ENCODE measurements at regions not wholly inside any gene's neighbourhood (a gene's known extent, or its start where the extent isn't known, plus 50 kb on each side); places are given as distances from the start of the nearest gene placed in this dataset.

DNA sequence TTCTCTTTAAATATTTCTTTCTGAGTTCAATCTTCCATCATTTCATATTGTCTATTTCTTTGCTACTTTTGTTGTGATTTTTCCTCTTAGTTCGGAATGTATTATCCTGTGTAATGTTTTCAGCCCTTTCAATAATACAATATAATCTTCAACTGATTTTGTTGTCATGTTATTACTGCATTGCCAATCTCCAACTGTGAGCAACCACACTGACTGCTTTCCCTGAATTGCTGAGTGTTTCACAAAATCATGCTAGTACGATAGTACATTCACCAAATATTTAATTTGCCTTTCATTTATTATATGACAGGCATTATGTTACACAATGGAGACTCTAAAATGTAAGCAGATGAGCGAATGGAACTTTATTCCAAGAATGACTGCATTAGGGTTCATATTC is 744.3 kb upstream of the ATXN8OS start:
- no peak for FAIRE-seq
- TF ChIP-seq, protein P1, sequence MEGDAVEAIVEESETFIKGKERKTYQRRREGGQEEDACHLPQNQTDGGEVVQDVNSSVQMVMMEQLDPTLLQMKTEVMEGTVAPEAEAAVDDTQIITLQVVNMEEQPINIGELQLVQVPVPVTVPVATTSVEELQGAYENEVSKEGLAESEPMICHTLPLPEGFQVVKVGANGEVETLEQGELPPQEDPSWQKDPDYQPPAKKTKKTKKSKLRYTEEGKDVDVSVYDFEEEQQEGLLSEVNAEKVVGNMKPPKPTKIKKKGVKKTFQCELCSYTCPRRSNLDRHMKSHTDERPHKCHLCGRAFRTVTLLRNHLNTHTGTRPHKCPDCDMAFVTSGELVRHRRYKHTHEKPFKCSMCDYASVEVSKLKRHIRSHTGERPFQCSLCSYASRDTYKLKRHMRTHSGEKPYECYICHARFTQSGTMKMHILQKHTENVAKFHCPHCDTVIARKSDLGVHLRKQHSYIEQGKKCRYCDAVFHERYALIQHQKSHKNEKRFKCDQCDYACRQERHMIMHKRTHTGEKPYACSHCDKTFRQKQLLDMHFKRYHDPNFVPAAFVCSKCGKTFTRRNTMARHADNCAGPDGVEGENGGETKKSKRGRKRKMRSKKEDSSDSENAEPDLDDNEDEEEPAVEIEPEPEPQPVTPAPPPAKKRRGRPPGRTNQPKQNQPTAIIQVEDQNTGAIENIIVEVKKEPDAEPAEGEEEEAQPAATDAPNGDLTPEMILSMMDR (IDR thresholded peaks at IDR 0.05; ENCODE audit: insufficient read depth, low read length, severe bottlenecking): no peak
- Histone ChIP-seq H3K27me3 (ENCODE audit: control insufficient read depth, insufficient read depth, low read length) (no peaks in the 10 kb centered on the region), H3K4me3 (ENCODE audit: low read depth, low read length) (no peak overlapping the region), H3K36me3 (ENCODE audit: control insufficient read depth, insufficient read depth, low read length) (no peaks in the 10 kb centered on the region)
- no peak for DNase-seq (ENCODE audit: low read depth)

DNA sequence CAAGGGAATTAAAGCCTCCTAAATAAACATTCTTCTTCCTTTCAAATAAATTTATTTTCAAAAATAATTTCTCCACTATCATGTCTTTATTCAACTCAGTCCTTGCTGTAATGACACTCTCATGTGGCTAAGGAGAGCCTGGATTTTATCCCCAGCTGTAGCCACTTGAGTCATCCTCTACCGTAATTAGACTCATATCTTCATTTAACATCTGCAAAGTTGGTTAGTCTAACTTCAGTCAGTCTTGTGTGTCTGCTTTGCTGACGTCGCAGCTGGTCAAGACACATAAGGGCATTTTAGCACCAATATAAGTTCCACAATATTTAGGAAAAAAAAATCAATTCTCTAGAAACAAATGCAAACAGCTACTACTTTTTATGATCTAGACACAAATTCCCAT is 776.4 kb upstream of the ATXN8OS start:
- DNase-seq (ENCODE audit: low read depth): no peak

DNA sequence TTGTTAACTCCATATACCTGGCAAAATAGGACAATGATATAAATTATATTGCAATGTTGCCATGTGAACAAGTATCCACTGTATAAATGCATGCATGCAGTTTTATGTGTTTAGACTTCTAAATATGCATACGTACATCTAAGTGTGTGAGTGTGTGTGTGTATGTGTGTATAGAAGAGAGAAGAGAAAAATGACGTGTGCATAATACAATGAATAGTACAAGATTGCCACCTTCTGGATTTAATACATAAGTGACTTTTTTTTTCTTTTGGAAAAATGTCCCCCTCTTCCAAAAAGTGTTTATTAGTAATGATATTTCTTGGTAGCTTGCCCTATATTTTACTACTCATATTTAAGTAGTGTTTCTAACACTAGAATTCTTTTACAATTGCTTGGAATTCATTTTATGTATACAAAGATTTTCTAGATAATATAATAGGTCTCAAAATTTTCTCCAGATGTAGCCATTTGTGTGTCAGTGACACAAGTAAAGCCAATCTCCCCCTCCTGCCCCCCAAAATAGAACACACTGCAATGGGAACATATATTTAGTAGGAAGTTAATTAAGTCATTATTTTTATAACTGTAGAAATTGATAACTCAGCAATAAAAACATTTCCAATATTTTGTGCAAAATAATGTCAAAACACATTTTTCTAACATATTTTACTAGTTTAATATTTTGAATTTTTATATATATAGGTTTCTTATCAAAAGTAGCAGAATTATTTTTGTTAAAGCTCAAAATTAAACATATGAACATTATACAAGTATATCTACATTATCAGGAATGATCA is 783.3 kb upstream of the ATXN8OS start:
- H3K4me3 ChIP-seq (ENCODE audit: low read depth, low read length): no peak overlapping the region
- peak; percentile 8 for DNase-seq (ENCODE audit: low read depth)
- TF ChIP-seq, protein P1 (IDR thresholded peaks at IDR 0.05; ENCODE audit: insufficient read depth, low read length, severe bottlenecking): no peak
- FAIRE-seq: no peak
- H3K36me3 ChIP-seq (ENCODE audit: control insufficient read depth, insufficient read depth, low read length): no peaks in the 10 kb centered on the region
- H3K27me3 ChIP-seq (ENCODE audit: control insufficient read depth, insufficient read depth, low read length): no peaks in the 10 kb centered on the region

More for the DNA sequence above, 776.4 kb upstream of the ATXN8OS start:
- H3K4me3 ChIP-seq (ENCODE audit: low read depth, low read length): no peak overlapping the region
- no peak for FAIRE-seq
- H3K27me3 ChIP-seq (ENCODE audit: control insufficient read depth, insufficient read depth, low read length): no peaks in the 10 kb centered on the region
- H3K36me3 ChIP-seq (ENCODE audit: control insufficient read depth, insufficient read depth, low read length): no peaks in the 10 kb centered on the region
- TF ChIP-seq, protein P1 (IDR thresholded peaks at IDR 0.05; ENCODE audit: insufficient read depth, low read length, severe bottlenecking): no peak

DNA sequence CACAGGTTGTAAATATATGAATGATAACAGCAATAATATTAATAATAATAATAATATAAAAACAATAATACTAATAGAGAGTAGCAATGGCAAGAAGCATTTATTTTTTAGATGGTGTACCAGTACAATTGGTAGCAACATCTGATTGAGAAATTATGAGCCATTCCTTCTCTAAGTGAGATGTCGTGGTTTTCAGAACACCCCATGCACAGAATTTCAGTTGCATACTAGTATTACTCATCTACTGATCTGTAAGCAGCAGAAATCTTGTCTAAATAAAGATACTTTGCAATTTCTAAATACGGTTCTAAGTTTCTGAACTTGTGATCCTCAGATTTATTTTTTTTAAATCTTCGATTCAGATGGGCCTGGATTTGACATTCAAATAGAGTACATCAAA is 788.0 kb upstream of the ATXN8OS start:
- TF ChIP-seq, protein P1 (IDR thresholded peaks at IDR 0.05; ENCODE audit: insufficient read depth, low read length, severe bottlenecking): no peak
- Histone ChIP-seq H3K27me3 (ENCODE audit: control insufficient read depth, insufficient read depth, low read length) (no peaks in the 10 kb centered on the region), H3K36me3 (ENCODE audit: control insufficient read depth, insufficient read depth, low read length) (no peaks in the 10 kb centered on the region), H3K4me3 (ENCODE audit: low read depth, low read length) (no peak overlapping the region)
- FAIRE-seq (no peak), DNase-seq (ENCODE audit: low read depth) (no peak)

DNA sequence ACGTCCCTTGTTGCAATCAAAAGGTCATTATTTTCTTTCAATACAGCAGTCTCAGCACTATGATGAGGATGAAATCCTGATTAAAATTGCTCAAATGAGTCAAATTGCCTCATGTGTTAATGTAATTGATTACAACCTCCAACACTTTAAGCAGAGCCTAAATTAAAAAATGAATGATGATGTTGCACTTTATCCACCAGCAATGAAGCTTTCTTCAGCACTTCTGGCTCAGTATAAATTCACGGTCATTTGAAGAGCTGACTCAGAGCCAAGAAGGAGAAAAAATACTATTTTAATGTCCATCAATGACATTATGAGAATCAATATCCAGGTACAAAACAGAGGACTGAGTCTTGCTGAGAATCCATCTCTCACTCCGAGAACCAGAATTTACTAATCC is 792.6 kb upstream of the ATXN8OS start:
- no peaks in the 10 kb centered on the region for H3K27me3 ChIP-seq (ENCODE audit: control insufficient read depth, insufficient read depth, low read length)
- FAIRE-seq (no peak), DNase-seq (ENCODE audit: low read depth) (no peak)
- no peaks in the 10 kb centered on the region for H3K36me3 ChIP-seq (ENCODE audit: control insufficient read depth, insufficient read depth, low read length)
- H3K4me3 ChIP-seq (ENCODE audit: low read depth, low read length): no peak overlapping the region
- TF ChIP-seq, protein P1 (IDR thresholded peaks at IDR 0.05; ENCODE audit: insufficient read depth, low read length, severe bottlenecking): no peak

DNA sequence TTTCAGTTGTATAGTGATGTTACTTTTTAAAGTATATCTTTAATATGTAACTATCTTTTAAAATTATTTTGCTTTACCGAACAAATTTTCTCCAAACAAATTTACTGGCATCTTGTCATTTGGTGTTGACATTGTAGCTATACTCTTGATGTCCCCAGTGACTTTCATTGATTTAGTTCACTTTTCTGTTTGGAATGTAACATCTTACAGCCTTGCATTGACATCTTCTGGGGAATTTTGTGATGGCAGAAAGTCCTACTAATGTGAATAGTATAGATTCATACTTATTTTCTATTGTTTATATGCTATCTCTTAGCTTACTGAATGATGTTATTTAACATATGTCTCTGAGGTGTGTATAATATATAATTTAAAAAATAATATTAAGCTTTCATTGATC is 800.9 kb upstream of the ATXN8OS start:
- Histone ChIP-seq H3K36me3 (ENCODE audit: control insufficient read depth, insufficient read depth, low read length) (no peaks in the 10 kb centered on the region), H3K4me3 (ENCODE audit: low read depth, low read length) (no peak overlapping the region), H3K27me3 (ENCODE audit: control insufficient read depth, insufficient read depth, low read length) (no peaks in the 10 kb centered on the region)
- TF ChIP-seq, protein P1 (IDR thresholded peaks at IDR 0.05; ENCODE audit: insufficient read depth, low read length, severe bottlenecking): no peak
- FAIRE-seq: no peak
- no peak for DNase-seq (ENCODE audit: low read depth)
